Left renal pelvis (tissue), 4 donors: ENCODE measurements at regions not wholly inside any gene's neighbourhood (a gene's known extent, or its start where the extent isn't known, plus 50 kb on each side); places are given as distances from the start of the nearest gene placed in this dataset.
"Not testable (repeated sequence)": the region's sequence is repeated elsewhere in the genome, so short reads cannot be mapped to it uniquely, and the experiment has no call there.

ENCODE experiments used
- DNase-seq, 4 donors: peaks; one replicate each; pipeline ENCODE4 v3.0.0-alpha.2; 2013; ENCODE audit warnings: low read depth in 4 of 4, low spot score in 3 of 4

- no peak for DNase-seq
Observed at GRCh38 chr2:62654876-62655359, 50.6 kb upstream of the EHBP1 start.

- DNase-seq: no peak
Observed at GRCh38 chr2:62654423-62654791, 51.1 kb upstream of the EHBP1 start.

GRCh38 chr2:62653582-62654422 lies 51.7 kb upstream of the EHBP1 start:
- no peak for DNase-seq

GRCh38 chr2:62649087-62649486 lies 56.4 kb upstream of the EHBP1 start:
- DNase-seq: not testable (repeated sequence)

- DNase-seq: no peak
Observed at GRCh38 chr2:62643100-62643471, 62.4 kb upstream of the EHBP1 start.

- DNase-seq: no peak
Observed at GRCh38 chr2:62642429-62643099, 62.9 kb upstream of the EHBP1 start.

- DNase-seq: no peak
Observed at GRCh38 chr2:62641936-62642335, 63.6 kb upstream of the EHBP1 start.

GRCh38 chr2:62641410-62641843 lies 64.1 kb upstream of the EHBP1 start:
- peak in 2 of 4 donors; percentile 27 to 36 for DNase-seq

GRCh38 chr2:62631160-62632085 lies 74.1 kb upstream of the EHBP1 start:
- DNase-seq: no peak

GRCh38 chr2:62630206-62630605 lies 75.3 kb upstream of the EHBP1 start:
- DNase-seq: not testable (repeated sequence)

- DNase-seq: not testable (repeated sequence)
Observed at GRCh38 chr2:62629310-62629709, 76.2 kb upstream of the EHBP1 start.

GRCh38 chr2:62627667-62628066 lies 77.8 kb upstream of the EHBP1 start:
- no peak for DNase-seq

GRCh38 chr2:62624855-62625254 lies 80.7 kb upstream of the EHBP1 start:
- DNase-seq: no peak

GRCh38 chr2:62616486-62616885 lies 89.0 kb upstream of the EHBP1 start:
- DNase-seq: not testable (repeated sequence)

- no peak for DNase-seq
Observed at GRCh38 chr2:62611854-62612253, 93.7 kb upstream of the EHBP1 start.

GRCh38 chr2:62605471-62605870 lies 99.5 kb upstream of the TMEM17 start:
- DNase-seq: not testable (repeated sequence)

GRCh38 chr2:62604336-62604735 lies 98.3 kb upstream of the TMEM17 start:
- no peak for DNase-seq

- DNase-seq: no peak
Observed at GRCh38 chr2:62603154-62603712, 97.2 kb upstream of the TMEM17 start.

GRCh38 chr2:62599674-62600410 lies 93.8 kb upstream of the TMEM17 start:
- DNase-seq: not testable (repeated sequence)

GRCh38 chr2:62597323-62597722 lies 91.3 kb upstream of the TMEM17 start:
- DNase-seq: no peak
